Osteoblast (primary cell): ENCODE measurements at regions not wholly inside any gene's neighbourhood (a gene's known extent, or its start where the extent isn't known, plus 50 kb on each side); places are given as distances from the start of the nearest gene placed in this dataset.

Experiments
- DNase-seq: peaks from one replicate; pipeline ENCODE4 v3.0.0; 2011; ENCODE audit warnings: low spot score, mixed read lengths; ENCODE audit not compliant: insufficient read length; ENCODE audit errors: missing footprints
- H2AFZ ChIP-seq: 2 replicates; pipeline ENCODE4 v1.6.0; 2011; ENCODE audit warnings: mild to moderate bottlenecking, low read length
- H3K27ac ChIP-seq: 2 replicates; pipeline ENCODE4 v1.5.1; 2011; ENCODE audit warnings: mild to moderate bottlenecking, low read depth, low read length, moderate library complexity
- H3K27me3 ChIP-seq: 2 replicates; pipeline ENCODE4 v1.6.0; 2012; ENCODE audit warnings: mild to moderate bottlenecking, control low read depth, inconsistent platforms, low read length, moderate library complexity; ENCODE audit not compliant: insufficient read depth
- H3K36me3 ChIP-seq: 2 replicates; pipeline ENCODE4 v1.5.1; 2011; ENCODE audit warnings: mild to moderate bottlenecking, low read length, control low read depth, moderate library complexity; ENCODE audit not compliant: insufficient read depth
- H3K4me1 ChIP-seq: 2 replicates; pipeline ENCODE4 v1.5.1; 2011; ENCODE audit warnings: mild to moderate bottlenecking, low read length, control low read depth, moderate library complexity; ENCODE audit not compliant: insufficient read depth
- H3K4me2 ChIP-seq: 2 replicates; pipeline ENCODE4 v1.6.0; 2011; ENCODE audit warnings: mild to moderate bottlenecking, low read length; ENCODE audit not compliant: insufficient read depth
- H3K4me3 ChIP-seq: fragments of 200-600 bp; sonication (generic); 3 replicates; pipeline ENCODE4 v1.5.1; 2012; ENCODE audit warnings: mild to moderate bottlenecking, low read length, inconsistent platforms; ENCODE audit not compliant: insufficient read depth
- H3K79me2 ChIP-seq: 2 replicates; pipeline ENCODE4 v1.6.0; 2012; ENCODE audit warnings: mild to moderate bottlenecking, low read length, control low read depth, inconsistent platforms; ENCODE audit not compliant: insufficient read depth
- H3K9me3 ChIP-seq: 2 replicates; pipeline ENCODE4 v1.5.1; 2011; ENCODE audit warnings: low read depth, low read length, control low read depth
- H4K20me1 ChIP-seq: 2 replicates; pipeline ENCODE4 v1.6.0; 2012; ENCODE audit warnings: mild to moderate bottlenecking, low read length, control low read depth; ENCODE audit not compliant: insufficient read depth
- TF ChIP-seq, protein P1 (sequence below): IDR thresholded peaks from 2 replicates; pipeline ENCODE4 v1.5.1; 2011; ENCODE audit warnings: mild to moderate bottlenecking, low read depth, low read length, moderate library complexity; ENCODE audit errors: extremely low read depth

- no peaks in the 10 kb centered on the region for H4K20me1 ChIP-seq
- H2AFZ ChIP-seq: no peak overlapping the region
- TF ChIP-seq, protein P1, sequence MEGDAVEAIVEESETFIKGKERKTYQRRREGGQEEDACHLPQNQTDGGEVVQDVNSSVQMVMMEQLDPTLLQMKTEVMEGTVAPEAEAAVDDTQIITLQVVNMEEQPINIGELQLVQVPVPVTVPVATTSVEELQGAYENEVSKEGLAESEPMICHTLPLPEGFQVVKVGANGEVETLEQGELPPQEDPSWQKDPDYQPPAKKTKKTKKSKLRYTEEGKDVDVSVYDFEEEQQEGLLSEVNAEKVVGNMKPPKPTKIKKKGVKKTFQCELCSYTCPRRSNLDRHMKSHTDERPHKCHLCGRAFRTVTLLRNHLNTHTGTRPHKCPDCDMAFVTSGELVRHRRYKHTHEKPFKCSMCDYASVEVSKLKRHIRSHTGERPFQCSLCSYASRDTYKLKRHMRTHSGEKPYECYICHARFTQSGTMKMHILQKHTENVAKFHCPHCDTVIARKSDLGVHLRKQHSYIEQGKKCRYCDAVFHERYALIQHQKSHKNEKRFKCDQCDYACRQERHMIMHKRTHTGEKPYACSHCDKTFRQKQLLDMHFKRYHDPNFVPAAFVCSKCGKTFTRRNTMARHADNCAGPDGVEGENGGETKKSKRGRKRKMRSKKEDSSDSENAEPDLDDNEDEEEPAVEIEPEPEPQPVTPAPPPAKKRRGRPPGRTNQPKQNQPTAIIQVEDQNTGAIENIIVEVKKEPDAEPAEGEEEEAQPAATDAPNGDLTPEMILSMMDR: no peak
- no peak overlapping the region for H3K27ac ChIP-seq
- no peaks in the 10 kb centered on the region for H3K9me3 ChIP-seq
- no peaks in the 10 kb centered on the region for H3K79me2 ChIP-seq
- no peak overlapping the region for H3K4me3 ChIP-seq
- no peaks in the 10 kb centered on the region for H3K4me1 ChIP-seq
- H3K4me2 ChIP-seq: no peak overlapping the region
- DNase-seq: no peak
- no peaks in the 10 kb centered on the region for H3K27me3 ChIP-seq
- H3K36me3 ChIP-seq: no peaks in the 10 kb centered on the region
Measured at GRCh38 chr11:127568891-127569290, 568.3 kb upstream of the KIRREL3 start.

- no peaks in the 10 kb centered on the region for H3K9me3 ChIP-seq
- TF ChIP-seq, protein P1: no peak
Measured at GRCh38 chr11:127567237-127567932, 566.8 kb upstream of the KIRREL3 start.

GRCh38 chr11:127564810-127565209 lies 564.2 kb upstream of the KIRREL3 start:
- Histone ChIP-seq H2AFZ (no peak overlapping the region), H3K4me2 (no peak overlapping the region), H3K4me1 (no peaks in the 10 kb centered on the region), H3K36me3 (no peaks in the 10 kb centered on the region), H3K79me2 (no peaks in the 10 kb centered on the region), H3K9me3 (no peaks in the 10 kb centered on the region), H4K20me1 (no peaks in the 10 kb centered on the region), H3K27me3 (no peaks in the 10 kb centered on the region), H3K4me3 (no peak overlapping the region), H3K27ac (no peak overlapping the region)
- TF ChIP-seq, protein P1: no peak
- DNase-seq: no peak

More at GRCh38 chr11:127567237-127567932, 566.8 kb upstream of the KIRREL3 start:
- no peak overlapping the region for H2AFZ ChIP-seq
- H3K27me3 ChIP-seq: no peaks in the 10 kb centered on the region
- H3K27ac ChIP-seq: no peak overlapping the region
- no peaks in the 10 kb centered on the region for H3K79me2 ChIP-seq
- no peaks in the 10 kb centered on the region for H3K4me1 ChIP-seq
- H3K4me3 ChIP-seq: no peak overlapping the region
- no peaks in the 10 kb centered on the region for H4K20me1 ChIP-seq
- DNase-seq: no peak
- no peak overlapping the region for H3K4me2 ChIP-seq
- H3K36me3 ChIP-seq: no peaks in the 10 kb centered on the region

GRCh38 chr11:127559978-127560377 lies 559.4 kb upstream of the KIRREL3 start:
- no peaks in the 10 kb centered on the region for H4K20me1 ChIP-seq
- H3K4me1 ChIP-seq: no peaks in the 10 kb centered on the region
- no peaks in the 10 kb centered on the region for H3K9me3 ChIP-seq
- TF ChIP-seq, protein P1: no peak
- no peaks in the 10 kb centered on the region for H3K36me3 ChIP-seq
- no peaks in the 10 kb centered on the region for H3K27me3 ChIP-seq
- no peak overlapping the region for H3K4me3 ChIP-seq
- no peak overlapping the region for H2AFZ ChIP-seq
- no peaks in the 10 kb centered on the region for H3K79me2 ChIP-seq
- H3K27ac ChIP-seq: no peak overlapping the region
- no peak for DNase-seq
- no peak overlapping the region for H3K4me2 ChIP-seq
